Stimulated activated CD4-positive, alpha-beta T cell treated with anti-CD3 and anti-CD28 coated beads, TNF-alpha, amount 100 ng/mL, for 1 hour (primary cell): ENCODE measurements at regions not wholly inside any gene's neighbourhood (a gene's known extent, or its start where the extent isn't known, plus 50 kb on each side); places are given as distances from the start of the nearest gene placed in this dataset.
"Not testable (repeated sequence)": the region's sequence is repeated elsewhere in the genome, so short reads cannot be mapped to it uniquely, and the experiment has no call there.

ENCODE experiments used
- DNase-seq, 3 donors: peaks; one replicate each; pipeline ENCODE4 v3.0.0-alpha.2; 2020; ENCODE audit warnings: low read depth in 3 of 3, low spot score in 1 of 3

GRCh38 chr4:38463268-38463958, 200.6 kb upstream of the KLF3 start:
- DNase-seq = no peak

GRCh38 chr4:38464328-38464727, 199.7 kb upstream of the KLF3 start:
- no peak for DNase-seq

GRCh38 chr4:38466401-38466800, 197.6 kb upstream of the KLF3 start:
- DNase-seq = no peak

- no peak for DNase-seq
Measured at GRCh38 chr4:38467296-38467695, 196.7 kb upstream of the KLF3 start.

GRCh38 chr4:38468339-38468866, 195.6 kb upstream of the KLF3 start:
- no peak for DNase-seq

GRCh38 chr4:38469410-38469809, 194.6 kb upstream of the KLF3 start:
- DNase-seq = no peak

- DNase-seq = no peak
Measured at GRCh38 chr4:38470735-38471262, 193.2 kb upstream of the KLF3 start.

GRCh38 chr4:38482696-38483095, 181.3 kb upstream of the KLF3 start:
- DNase-seq = no peak

GRCh38 chr4:38483628-38484027, 180.4 kb upstream of the KLF3 start:
- not testable (repeated sequence) for DNase-seq

- DNase-seq = no peak
Measured at GRCh38 chr4:38489011-38489861, 174.8 kb upstream of the KLF3 start.

- DNase-seq = no peak
Measured at GRCh38 chr4:38489924-38490639, 173.9 kb upstream of the KLF3 start.

- DNase-seq = no peak
Measured at GRCh38 chr4:38490753-38491446, 173.1 kb upstream of the KLF3 start.

GRCh38 chr4:38491854-38492478, 172.0 kb upstream of the KLF3 start:
- no peak for DNase-seq

GRCh38 chr4:38493066-38493465, 170.9 kb upstream of the KLF3 start:
- DNase-seq = no peak

GRCh38 chr4:38495446-38495845, 168.6 kb upstream of the KLF3 start:
- DNase-seq = no peak

GRCh38 chr4:38497121-38497520, 166.9 kb upstream of the KLF3 start:
- no peak for DNase-seq

- no peak for DNase-seq
Measured at GRCh38 chr4:38499101-38499500, 164.9 kb upstream of the KLF3 start.

- DNase-seq = no peak
Measured at GRCh38 chr4:38500433-38500832, 163.6 kb upstream of the KLF3 start.

- DNase-seq = no peak
Measured at GRCh38 chr4:38501698-38502097, 162.3 kb upstream of the KLF3 start.

- DNase-seq = no peak
Measured at GRCh38 chr4:38503689-38504395, 160.2 kb upstream of the KLF3 start.
